GM06990 (cell line): ENCODE measurements at regions not wholly inside any gene's neighbourhood (a gene's known extent, or its start where the extent isn't known, plus 50 kb on each side); places are given as distances from the start of the nearest gene placed in this dataset.

Experiments used
- DNase-seq: peaks from one replicate; pipeline ENCODE4 v3.0.0-alpha.2; 2011; ENCODE audit not compliant: insufficient read length; ENCODE audit errors: extremely low read depth
- H3K27me3 ChIP-seq: replicated peaks from 2 replicates; pipeline ENCODE4 v1.6.0; 2011; ENCODE audit warnings: low read length; ENCODE audit not compliant: control insufficient read depth, insufficient read depth
- H3K36me3 ChIP-seq: 2 replicates; pipeline ENCODE4 v1.5.1; 2011; ENCODE audit warnings: low read length; ENCODE audit not compliant: control insufficient read depth, insufficient read depth
- H3K4me3 ChIP-seq: replicated peaks from 2 replicates; pipeline ENCODE4 v1.5.1; 2011; ENCODE audit warnings: low read depth, mild to moderate bottlenecking, control low read depth, low read length
- CTCF ChIP-seq: IDR thresholded peaks from 2 replicates; pipeline ENCODE4 v1.5.1; 2011; ENCODE audit warnings: low read length, control low read depth, mild to moderate bottlenecking, inconsistent platforms; ENCODE audit not compliant: insufficient read depth, poor library complexity, severe bottlenecking

- Histone ChIP-seq H3K4me3 (no peak overlapping the region), H3K36me3 (no peaks in the 10 kb centered on the region), H3K27me3 (no peaks in the 10 kb centered on the region)
- no peak for TF ChIP-seq CTCF
- no peak for DNase-seq
These were observed 230.8 kb upstream of the PKN2 start for GRCh38 chr1:88453295-88453694.

- no peaks in the 10 kb centered on the region for H3K36me3 ChIP-seq
- no peak overlapping the region for H3K4me3 ChIP-seq
- no peak for DNase-seq
- H3K27me3 ChIP-seq = no peaks in the 10 kb centered on the region
- TF ChIP-seq CTCF = no peak
These were observed 229.3 kb upstream of the PKN2 start for GRCh38 chr1:88454781-88455180.

- TF ChIP-seq CTCF = no peak
- Histone ChIP-seq H3K4me3 (no peak overlapping the region), H3K27me3 (no peaks in the 10 kb centered on the region), H3K36me3 (no peaks in the 10 kb centered on the region)
- DNase-seq = no peak
These were observed 228.3 kb upstream of the PKN2 start for GRCh38 chr1:88455621-88456256.

GRCh38 chr1:88457197-88457596 lies 226.9 kb upstream of the PKN2 start:
- Histone ChIP-seq H3K4me3 (no peak overlapping the region), H3K27me3 (no peaks in the 10 kb centered on the region), H3K36me3 (no peaks in the 10 kb centered on the region)
- no peak for DNase-seq
- TF ChIP-seq CTCF = no peak

- no peak for DNase-seq
- H3K4me3 ChIP-seq = no peak overlapping the region
- no peaks in the 10 kb centered on the region for H3K27me3 ChIP-seq
- H3K36me3 ChIP-seq = no peaks in the 10 kb centered on the region
- TF ChIP-seq CTCF = no peak
These were observed 223.1 kb upstream of the PKN2 start for GRCh38 chr1:88461007-88461406.

GRCh38 chr1:88462096-88462487 lies 222.0 kb upstream of the PKN2 start:
- Histone ChIP-seq H3K4me3 (no peak overlapping the region), H3K36me3 (no peaks in the 10 kb centered on the region), H3K27me3 (no peaks in the 10 kb centered on the region)
- TF ChIP-seq CTCF = no peak
- DNase-seq = no peak
